Heart right ventricle (tissue), 16 donors: ENCODE measurements at regions not wholly inside any gene's neighbourhood (a gene's known extent, or its start where the extent isn't known, plus 50 kb on each side); places are given as distances from the start of the nearest gene placed in this dataset.

Source experiments
- ATAC-seq, 8 donors: fragments of 200-7000 bp; cut with Tn5 transposase; one replicate each; pipeline ENCODE4 v1.9.1; 2020; ENCODE audit warnings: mild to moderate bottlenecking in 8 of 8, moderate library complexity in 8 of 8, moderate number of reproducible peaks in 1 of 8
- DNase-seq, 2 donors: peaks; one replicate each; pipeline ENCODE4 v3.0.0-alpha.2; 2020
- H3K27ac ChIP-seq, 10 donors: fragments of 200-600 bp; sonication (generic) in 2 of 10; one replicate each; pipeline versions ENCODE4 v1.5.0 to v1.8.0; 2020 to 2022; ENCODE audit warnings: mild to moderate bottlenecking in 3 of 10
- H3K27me3 ChIP-seq, 7 donors: fragments of 200-600 bp; one replicate each; pipeline ENCODE4 v1.8.0; 2021 to 2022; ENCODE audit warnings: mild to moderate bottlenecking in 2 of 7
- H3K36me3 ChIP-seq, 9 donors: fragments of 200-600 bp; sonication (generic) in 1 of 9; one replicate each; pipeline versions ENCODE4 v1.5.0 to v1.8.0; 2020 to 2022; ENCODE audit warnings: mild to moderate bottlenecking in 2 of 9
- H3K4me1 ChIP-seq, 9 donors: fragments of 200-600 bp; sonication (generic) in 1 of 9; one replicate each; pipeline versions ENCODE4 v1.5.0 to v1.8.0; 2020 to 2022; ENCODE audit warnings: mild to moderate bottlenecking in 4 of 9
- H3K4me3 ChIP-seq, 10 donors: fragments of 200-600 bp; sonication (generic) in 2 of 10; one replicate each; pipeline versions ENCODE4 v1.5.0 to v1.8.0; 2020 to 2022; ENCODE audit warnings: mild to moderate bottlenecking in 7 of 10, moderate library complexity in 2 of 10
- H3K9me3 ChIP-seq, 11 donors: fragments of 200-600 bp in 10 of 11; sonication (generic) in 2 of 11; one replicate each; pipeline versions ENCODE4 v1.5.0 to v1.8.0; 2013 to 2022; ENCODE audit warnings: mild to moderate bottlenecking in 2 of 11, control low read depth in 1 of 11, moderate library complexity in 1 of 11
- WGBS, 2 donors: extraction: QIAGEN DNeasy Blood & Tissue Kit; methylation state at CpG; one replicate each; pipeline ENCODE4 v1.1.7; 2013; ENCODE audit warnings: inconsistent platforms in 1 of 2; 5-methylcytosine and 5-hydroxymethylcytosine counted together
- intact Hi-C, 10 donors: fragments of 100-400 bp; cut with DNase I; formaldehyde crosslinking; loops; one replicate each; pipeline versions ENCODE4 v1.11.1 to v1.14.2; 2022
- TF ChIP-seq, protein P1 (sequence below), 9 donors: fragments of 200-600 bp; sonication (generic) in 2 of 9; IDR thresholded peaks; one replicate each; pipeline versions ENCODE4 v1.5.0 to v1.8.0; 2021 to 2022; ENCODE audit warnings: antibody characterized with exemption in 9 of 9, mild to moderate bottlenecking in 5 of 9, moderate library complexity in 1 of 9
- donor health status: Arrhythmogenic right ventricular cardiomyopathy.
- donor health status: ischemic (EF 13 %, LVEDD 7.1; RV severe dilation, severe dysfunction).
- donor health status: healthy with polysubstance abuse.
- donor health status: DM: no; HTN: yes; CAD: no.
- donor health status: DM: no; HTN: no; CAD: no.
- donor health status: ischemic (EF 25% LVEDD 6.9; RV normal size, moderate dysfunction).
- donor health status: ischemic (EF 25% LVEDD 5.7; RV mildly dilated, moderate dysfunction).
- donor health status: healthy.
- donor health status: DM: yes; HTN: yes; CAD: no.
- donor health status: Ischemic cardiomyopathy.
- donor health status: ischemic (EF 35%, LVEDD 5.7; RV mildly dilated, moderate dysfunction).
- donor health status: nonischemic (EF 11% LVEDD 7.7; RV severe dilation, severe dysfunction).
- donor health status: DM: yes; HTN: yes; CAD: no.
- donor health status: PGD.
- donor health status: ischemic (EF 29% LVEDD 5.4; RV normal size, mild dysfunction).
- donor health status: nonischemic (EF 23%, LVEDD 6.1; RV moderate dilation, normal function).

DNA sequence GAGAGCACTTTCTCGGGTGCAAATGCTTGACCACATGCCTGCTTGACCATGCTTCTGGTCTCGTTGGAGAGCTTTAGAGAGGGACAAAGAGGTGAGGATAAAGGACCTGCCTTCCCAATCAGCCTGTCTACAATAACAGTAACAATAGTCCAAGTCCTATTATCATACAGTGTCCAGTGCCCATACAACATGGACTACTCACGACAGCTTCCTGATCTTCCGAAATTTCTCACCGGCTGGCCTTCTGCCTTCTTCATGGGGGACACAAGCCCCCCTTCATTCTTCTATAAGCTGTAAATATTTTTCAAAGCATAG lies 329.0 kb downstream of the PAX3 start:
- intact Hi-C loops: loop anchor here in 4 of 10 donors (5.0 to 10.0 kb wide), 5 partner anchors 375 to 1285 kb away; no protein-coding TSS in a partner anchor
- Histone ChIP-seq H3K27me3 (peaks cover 0 to 34% (median 6%) of the 10 kb centered on the region in 7 donors), H3K36me3 (no peaks in the 10 kb centered on the region), H3K27ac (no peak overlapping the region), H3K4me1 (no peaks in the 10 kb centered on the region), H3K9me3 (no peaks in the 10 kb centered on the region), H3K4me3 (no peak overlapping the region)
- ATAC-seq (no peak), DNase-seq (no peak)
- TF ChIP-seq, protein P1, sequence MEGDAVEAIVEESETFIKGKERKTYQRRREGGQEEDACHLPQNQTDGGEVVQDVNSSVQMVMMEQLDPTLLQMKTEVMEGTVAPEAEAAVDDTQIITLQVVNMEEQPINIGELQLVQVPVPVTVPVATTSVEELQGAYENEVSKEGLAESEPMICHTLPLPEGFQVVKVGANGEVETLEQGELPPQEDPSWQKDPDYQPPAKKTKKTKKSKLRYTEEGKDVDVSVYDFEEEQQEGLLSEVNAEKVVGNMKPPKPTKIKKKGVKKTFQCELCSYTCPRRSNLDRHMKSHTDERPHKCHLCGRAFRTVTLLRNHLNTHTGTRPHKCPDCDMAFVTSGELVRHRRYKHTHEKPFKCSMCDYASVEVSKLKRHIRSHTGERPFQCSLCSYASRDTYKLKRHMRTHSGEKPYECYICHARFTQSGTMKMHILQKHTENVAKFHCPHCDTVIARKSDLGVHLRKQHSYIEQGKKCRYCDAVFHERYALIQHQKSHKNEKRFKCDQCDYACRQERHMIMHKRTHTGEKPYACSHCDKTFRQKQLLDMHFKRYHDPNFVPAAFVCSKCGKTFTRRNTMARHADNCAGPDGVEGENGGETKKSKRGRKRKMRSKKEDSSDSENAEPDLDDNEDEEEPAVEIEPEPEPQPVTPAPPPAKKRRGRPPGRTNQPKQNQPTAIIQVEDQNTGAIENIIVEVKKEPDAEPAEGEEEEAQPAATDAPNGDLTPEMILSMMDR (IDR thresholded peaks at IDR 0.05): no peak
- WGBS, 2 donors: 72 to 81% methylated on average over 5 of the region's 5 CpGs

DNA sequence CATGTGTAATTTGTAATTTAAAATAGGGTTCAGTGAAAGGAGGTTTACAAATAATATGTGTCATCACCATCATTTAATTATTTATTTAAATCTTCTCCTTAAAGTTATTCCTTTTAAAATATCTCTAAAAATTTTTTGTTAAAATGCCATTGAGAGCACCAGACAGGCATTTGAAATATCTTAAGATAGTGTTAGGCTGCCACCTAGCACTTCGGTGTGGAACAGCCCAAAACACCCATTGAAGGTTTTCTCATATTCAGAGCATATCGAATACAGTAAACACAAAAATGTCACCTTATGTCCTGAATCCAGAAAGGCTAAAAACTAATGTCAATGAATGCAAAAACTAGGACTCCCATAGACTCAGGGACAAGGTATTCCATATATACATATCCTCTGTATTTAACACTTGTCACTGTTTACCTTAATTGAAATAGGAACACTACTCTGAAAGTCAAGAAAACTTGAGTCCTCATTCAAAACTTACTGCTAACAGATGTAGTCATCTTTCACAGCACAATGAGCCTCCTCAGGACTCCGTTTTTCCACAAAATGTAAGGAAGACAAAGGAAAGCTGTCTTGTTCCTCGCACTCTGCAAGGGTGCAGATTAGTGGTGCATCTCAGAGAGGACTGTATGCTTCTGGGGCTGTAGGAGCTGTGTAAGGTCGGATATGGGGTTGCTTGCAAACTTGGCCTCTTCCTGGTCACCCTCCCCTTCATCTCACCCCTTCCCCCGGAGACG lies 329.5 kb downstream of the PAX3 start:
- ATAC-seq (peak in 3 of 8 donors; percentile 53 to 60 (median 56)), DNase-seq (no peak)
- Histone ChIP-seq H3K36me3 (no peaks in the 10 kb centered on the region), H3K4me3 (no peak overlapping the region), H3K9me3 (no peaks in the 10 kb centered on the region), H3K27me3 (peaks cover 0 to 34% (median 6%) of the 10 kb centered on the region in 7 donors), H3K27ac (no peak overlapping the region), H3K4me1 (no peaks in the 10 kb centered on the region)
- whole genome bisulfite sequencing, 2 donors: 38 to 42% methylated on average over 7 of the region's 7 CpGs
- intact Hi-C loops: loop anchor here in 3 of 10 donors (5.0 to 10.0 kb wide), 4 partner anchors 384 to 1284 kb away; no protein-coding TSS in a partner anchor
- TF ChIP-seq, protein P1 (IDR thresholded peaks at IDR 0.05): peak; percentile 11 to 78 (median 65)

DNA sequence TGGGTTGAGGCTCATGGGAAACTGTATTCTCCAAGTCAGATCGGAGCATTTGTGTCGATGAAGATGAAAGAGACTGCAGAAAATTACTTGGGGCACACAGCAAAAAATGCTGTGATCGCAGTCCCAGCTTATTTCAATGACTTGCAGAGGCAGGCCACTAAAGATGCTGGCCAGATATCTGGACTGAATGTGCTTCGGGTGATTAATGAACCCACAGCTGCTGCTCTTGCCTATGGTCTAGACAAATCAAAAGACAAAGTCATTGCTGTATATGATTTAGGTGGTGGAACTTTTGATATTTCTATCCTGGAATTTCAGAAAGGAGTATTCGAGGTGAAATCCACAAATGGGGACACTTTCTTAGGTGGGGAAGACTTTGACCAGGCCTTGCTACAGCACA lies 336.6 kb downstream of the PAX3 start:
- Histone ChIP-seq H3K27ac (no peak overlapping the region), H3K27me3 (peaks cover 0 to 4% (median 0%) of the 10 kb centered on the region in 7 donors), H3K4me1 (no peaks in the 10 kb centered on the region), H3K4me3 (no peak overlapping the region), H3K9me3 (no peaks in the 10 kb centered on the region), H3K36me3 (no peaks in the 10 kb centered on the region)
- 85 to 86% methylated on average over 5 of the region's 5 CpGs for WGBS, 2 donors
- DNase-seq (no peak), ATAC-seq (no peak)
- TF ChIP-seq, protein P1 (IDR thresholded peaks at IDR 0.05): no peak
- intact Hi-C loops: loop anchor here in 2 of 10 donors (10.0 kb wide), 3 partner anchors 377 to 1277 kb away; no protein-coding TSS in a partner anchor

DNA sequence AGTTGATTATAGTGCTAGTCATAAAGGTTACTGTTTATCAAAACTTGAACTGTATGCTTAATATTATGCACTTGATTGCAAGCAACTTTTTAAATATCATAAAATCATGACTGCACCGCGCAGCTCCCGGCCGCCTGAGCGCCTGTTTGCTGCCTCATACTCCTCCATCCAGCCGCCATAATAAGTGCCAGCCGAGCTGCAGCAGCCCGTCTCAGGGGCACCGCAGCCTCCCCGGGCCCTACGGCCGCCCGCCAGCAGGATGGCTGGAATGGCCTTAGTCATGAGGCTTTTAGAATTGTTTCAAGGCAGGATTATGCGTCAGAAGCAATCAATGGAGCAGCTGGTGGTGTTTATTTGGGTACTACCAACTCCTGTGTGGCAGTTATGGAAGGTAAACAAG lies 337.2 kb downstream of the PAX3 start:
- Histone ChIP-seq H3K27me3 (peaks cover 0 to 4% (median 0%) of the 10 kb centered on the region in 7 donors), H3K27ac (no peak overlapping the region), H3K4me1 (no peaks in the 10 kb centered on the region), H3K9me3 (no peaks in the 10 kb centered on the region), H3K36me3 (no peaks in the 10 kb centered on the region), H3K4me3 (no peak overlapping the region)
- 93 to 96% methylated on average over 14 of the region's 14 CpGs for WGBS, 2 donors
- intact Hi-C loops: loop anchor here in 2 of 10 donors (10.0 kb wide), 3 partner anchors 377 to 1277 kb away; no protein-coding TSS in a partner anchor
- ATAC-seq (no peak), DNase-seq (no peak)
- TF ChIP-seq, protein P1 (IDR thresholded peaks at IDR 0.05): no peak
